ENCODE measurements at regions not wholly inside any gene's neighbourhood (a gene's known extent, or its start where the extent isn't known, plus 50 kb on each side); places are given as distances from the start of the nearest gene placed in this dataset.

DNA sequence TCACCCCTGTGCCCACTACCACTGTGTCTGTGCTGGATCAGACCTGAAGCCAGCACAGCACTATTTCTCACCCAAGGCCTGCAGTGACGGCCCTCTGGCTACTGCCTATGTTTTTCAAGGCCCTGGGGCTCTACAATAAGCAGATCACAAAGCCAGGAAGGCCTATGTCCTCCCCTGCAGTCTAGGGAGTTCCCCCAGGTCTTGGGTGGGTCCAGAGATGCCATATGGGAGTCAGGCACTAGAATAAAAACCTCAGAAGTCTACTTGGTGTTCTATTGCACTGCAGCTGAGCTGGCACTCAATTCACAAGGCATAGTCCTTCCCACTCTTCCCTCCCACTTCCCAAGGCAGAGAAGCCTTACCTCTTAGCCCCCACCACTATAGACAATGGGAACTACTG lies 107.1 kb downstream of the FBXO4 start:
- CTCF ChIA-PET = no interaction called here
- H2AFZ ChIP-seq (ENCODE audit: low read length) = no peak overlapping the region
- no peaks in the 10 kb centered on the region for H3K79me2 ChIP-seq (ENCODE audit: low read length)

DNA sequence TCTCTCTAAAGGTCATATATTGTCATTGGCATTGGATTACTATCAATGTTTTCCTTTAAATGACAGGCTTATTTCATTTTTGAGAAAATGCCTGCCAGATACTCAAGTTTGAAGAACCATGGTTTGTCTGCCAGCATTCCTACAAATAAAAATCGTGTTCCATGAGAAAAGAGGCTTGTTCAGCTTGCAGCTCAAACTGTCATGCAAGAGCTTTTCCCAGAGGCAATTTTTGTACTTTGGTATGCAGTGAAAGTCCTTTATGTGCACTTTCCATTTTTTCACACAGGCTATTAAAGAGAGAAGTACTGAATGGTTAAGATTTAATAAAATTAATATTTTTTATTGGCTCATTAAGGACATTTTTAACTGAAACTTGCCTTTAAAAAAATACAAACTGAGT lies 110.4 kb downstream of the FBXO4 start:
- Histone ChIP-seq H3K27me3 (ENCODE audit: low read length) (peaks cover 17% of the 10 kb centered on the region; the same call in 1 of the 2 replicates), H3K4me2 (ENCODE audit: low read length) (no peak overlapping the region), H3K9ac (ENCODE audit: low read length) (no peak overlapping the region), H3K9me3 (ENCODE audit: low read length) (no peaks in the 10 kb centered on the region), H3K36me3 (ENCODE audit: low read depth, low read length) (no peaks in the 10 kb centered on the region), H2AFZ (ENCODE audit: low read length) (no peak overlapping the region), H3K27ac (ENCODE audit: low read length) (no peak overlapping the region), H4K20me1 (ENCODE audit: low read length) (no peaks in the 10 kb centered on the region), H3F3A (ENCODE audit: low read length, unreplicated experiment) (no peaks in the 10 kb centered on the region), H3K79me2 (ENCODE audit: low read length) (no peaks in the 10 kb centered on the region), H3K9me2 (replicated peaks; ENCODE audit: low read length) (no peaks in the 10 kb centered on the region), H3K4me1 (ENCODE audit: insufficient read depth, low read length) (no peaks in the 10 kb centered on the region), H3K4me3 (ENCODE audit: low read length) (no peak overlapping the region)
- BruUV-seq (replicated peaks) = no TSS peak
- no peak for TF ChIP-seq EZH2phosphoT487 (IDR thresholded peaks at IDR 0.05; ENCODE audit: borderline replicate concordance, low read length)
- TF ChIP-seq, protein P1, sequence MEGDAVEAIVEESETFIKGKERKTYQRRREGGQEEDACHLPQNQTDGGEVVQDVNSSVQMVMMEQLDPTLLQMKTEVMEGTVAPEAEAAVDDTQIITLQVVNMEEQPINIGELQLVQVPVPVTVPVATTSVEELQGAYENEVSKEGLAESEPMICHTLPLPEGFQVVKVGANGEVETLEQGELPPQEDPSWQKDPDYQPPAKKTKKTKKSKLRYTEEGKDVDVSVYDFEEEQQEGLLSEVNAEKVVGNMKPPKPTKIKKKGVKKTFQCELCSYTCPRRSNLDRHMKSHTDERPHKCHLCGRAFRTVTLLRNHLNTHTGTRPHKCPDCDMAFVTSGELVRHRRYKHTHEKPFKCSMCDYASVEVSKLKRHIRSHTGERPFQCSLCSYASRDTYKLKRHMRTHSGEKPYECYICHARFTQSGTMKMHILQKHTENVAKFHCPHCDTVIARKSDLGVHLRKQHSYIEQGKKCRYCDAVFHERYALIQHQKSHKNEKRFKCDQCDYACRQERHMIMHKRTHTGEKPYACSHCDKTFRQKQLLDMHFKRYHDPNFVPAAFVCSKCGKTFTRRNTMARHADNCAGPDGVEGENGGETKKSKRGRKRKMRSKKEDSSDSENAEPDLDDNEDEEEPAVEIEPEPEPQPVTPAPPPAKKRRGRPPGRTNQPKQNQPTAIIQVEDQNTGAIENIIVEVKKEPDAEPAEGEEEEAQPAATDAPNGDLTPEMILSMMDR (conservative IDR thresholded peaks at IDR 0.05; ENCODE audit: low read depth, low read length) = no peak
- no peak for TF ChIP-seq EZH2 (IDR thresholded peaks at IDR 0.05; ENCODE audit: low read length, unreplicated experiment)
- intact Hi-C loops (cut with micrococcal nuclease) = no loop called here
- DNase-seq (no peak), ATAC-seq (no peak)
- CTCF ChIA-PET = no interaction called here
- POLR2A ChIA-PET (ENCODE audit: unreplicated experiment) = no interaction called here

More for the DNA sequence above, 107.1 kb downstream of the FBXO4 start:
- no peak overlapping the region for H3K4me2 ChIP-seq (ENCODE audit: low read length)
- no peaks in the 10 kb centered on the region for H4K20me1 ChIP-seq (ENCODE audit: low read length)
- H3K4me3 ChIP-seq (ENCODE audit: low read length) = no peak overlapping the region
- ATAC-seq = no peak
- DNase-seq = no peak
- POLR2A ChIA-PET (ENCODE audit: unreplicated experiment) = no interaction called here
- intact Hi-C loops (cut with micrococcal nuclease) = no loop called here
- BruUV-seq (replicated peaks) = no TSS peak
- no peaks in the 10 kb centered on the region for H3K4me1 ChIP-seq (ENCODE audit: insufficient read depth, low read length)
- no peaks in the 10 kb centered on the region for H3K36me3 ChIP-seq (ENCODE audit: low read depth, low read length)
- no peaks in the 10 kb centered on the region for H3F3A ChIP-seq (ENCODE audit: low read length, unreplicated experiment)
- H3K9me2 ChIP-seq (replicated peaks; ENCODE audit: low read length) = no peaks in the 10 kb centered on the region
- no peaks in the 10 kb centered on the region for H3K27me3 ChIP-seq (ENCODE audit: low read length)
- H3K27ac ChIP-seq (ENCODE audit: low read length) = no peak overlapping the region
- H3K9me3 ChIP-seq (ENCODE audit: low read length) = no peaks in the 10 kb centered on the region
- TF ChIP-seq EZH2 (IDR thresholded peaks at IDR 0.05; ENCODE audit: low read length, unreplicated experiment) = no peak
- TF ChIP-seq, protein P1 (conservative IDR thresholded peaks at IDR 0.05; ENCODE audit: low read depth, low read length) = no peak
- TF ChIP-seq EZH2phosphoT487 (IDR thresholded peaks at IDR 0.05; ENCODE audit: borderline replicate concordance, low read length) = no peak
- no peak overlapping the region for H3K9ac ChIP-seq (ENCODE audit: low read length)

DNA sequence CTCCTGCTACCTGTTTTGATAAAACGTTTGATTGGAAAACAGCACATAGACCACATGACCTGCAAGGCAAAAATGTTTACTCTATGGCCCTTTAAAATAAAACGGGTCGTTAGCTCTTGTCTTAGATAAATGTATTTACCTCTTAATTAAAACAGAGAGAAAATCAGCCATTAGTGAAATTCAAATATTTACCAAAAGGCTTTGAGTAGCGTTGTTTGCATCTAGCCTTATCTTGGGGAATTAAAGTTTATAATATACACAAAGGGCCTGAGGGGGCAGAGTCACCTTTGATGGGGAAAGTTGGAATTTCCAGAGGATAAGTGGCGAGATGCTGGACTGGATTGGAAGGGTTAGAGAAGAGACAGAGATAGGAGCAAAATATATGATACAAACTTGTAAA lies 111.3 kb downstream of the FBXO4 start:
- no peak overlapping the region for H3K27ac ChIP-seq (ENCODE audit: low read length)
- BruUV-seq (replicated peaks) = no TSS peak
- ATAC-seq (no peak), DNase-seq (no peak)
- H3K9me3 ChIP-seq (ENCODE audit: low read length) = no peaks in the 10 kb centered on the region
- no peaks in the 10 kb centered on the region for H3K4me1 ChIP-seq (ENCODE audit: insufficient read depth, low read length)
- no peak overlapping the region for H3K9ac ChIP-seq (ENCODE audit: low read length)
- no peak for TF ChIP-seq EZH2 (IDR thresholded peaks at IDR 0.05; ENCODE audit: low read length, unreplicated experiment)
- no peaks in the 10 kb centered on the region for H3K36me3 ChIP-seq (ENCODE audit: low read depth, low read length)
- no peaks in the 10 kb centered on the region for H3F3A ChIP-seq (ENCODE audit: low read length, unreplicated experiment)
- POLR2A ChIA-PET (ENCODE audit: unreplicated experiment) = no interaction called here
- CTCF ChIA-PET = no interaction called here
- no peaks in the 10 kb centered on the region for H3K79me2 ChIP-seq (ENCODE audit: low read length)
- H2AFZ ChIP-seq (ENCODE audit: low read length) = no peak overlapping the region
- peaks cover 25% of the 10 kb centered on the region; the same call in 1 of the 2 replicates for H3K27me3 ChIP-seq (ENCODE audit: low read length)
- no peak overlapping the region for H3K4me3 ChIP-seq (ENCODE audit: low read length)
- H3K9me2 ChIP-seq (replicated peaks; ENCODE audit: low read length) = no peaks in the 10 kb centered on the region
- H3K4me2 ChIP-seq (ENCODE audit: low read length) = no peak overlapping the region
- intact Hi-C loops (cut with micrococcal nuclease) = no loop called here
- H4K20me1 ChIP-seq (ENCODE audit: low read length) = no peaks in the 10 kb centered on the region
